Stomach (tissue), 8 donors: ENCODE measurements at regions not wholly inside any gene's neighbourhood (a gene's known extent, or its start where the extent isn't known, plus 50 kb on each side); places are given as distances from the start of the nearest gene placed in this dataset.

Source experiments
- DNase-seq, 2 donors: peaks; one replicate each; pipeline versions ENCODE4 v3.0.0 to v3.0.0-alpha.2; 2013 to 2019
- H3K27ac ChIP-seq, 5 donors: fragments of 200-600 bp in 4 of 5; sonication (generic) in 4 of 5; one replicate each; pipeline ENCODE4 v1.5.1; 2013 to 2019; ENCODE audit warnings: mild to moderate bottlenecking in 1 of 5, moderate library complexity in 1 of 5
- H3K27me3 ChIP-seq, 3 donors: fragments of 200-600 bp; sonication (generic); one replicate each; pipeline ENCODE4 v1.5.1; 2017 to 2019; ENCODE audit warnings: mixed run types in 1 of 3
- H3K36me3 ChIP-seq, 4 donors: fragments of 200-600 bp; sonication (generic); 1 replicate in 3 of 4; 2 replicates in 1 of 4; pipeline ENCODE4 v1.5.1; 2016 to 2019
- H3K4me1 ChIP-seq, 4 donors: fragments of 200-600 bp; sonication (generic); one replicate each; pipeline ENCODE4 v1.5.1; 2016 to 2019
- H3K4me3 ChIP-seq, 4 donors: fragments of 200-600 bp; sonication (generic) in 3 of 4; one replicate each; pipeline ENCODE4 v1.5.1; 2016 to 2019; ENCODE audit warnings: mild to moderate bottlenecking in 1 of 4
- H3K9me3 ChIP-seq, 4 donors: fragments of 200-600 bp; sonication (generic); one replicate each; pipeline ENCODE4 v1.5.1; 2016 to 2019
- EP300 ChIP-seq: sonication (generic); formaldehyde crosslinking; IDR thresholded peaks from one replicate; pipeline ENCODE4 v1.6.1; 2017; ENCODE audit warnings: antibody characterized with exemption
- POLR2A ChIP-seq, 4 donors: fragments of 450-650 bp; IDR thresholded peaks; one replicate each; pipeline ENCODE4 v1.6.1; 2016; ENCODE audit warnings: antibody characterized with exemption in 4 of 4, control low read depth in 2 of 4, mild to moderate bottlenecking in 1 of 4, moderate library complexity in 1 of 4
- POLR2AphosphoS5 ChIP-seq, 3 donors: sonication (generic); formaldehyde crosslinking; IDR thresholded peaks; one replicate each; pipeline ENCODE4 v1.6.1; 2016; ENCODE audit warnings: antibody characterized with exemption in 3 of 3
- WGBS, 5 donors: extraction: QIAGEN DNeasy Blood & Tissue Kit in 3 of 5; methylation state at CpG; one replicate each; pipeline versions ENCODE4 v1.1.5 to v1.1.7; 2013 to 2018; 5-methylcytosine and 5-hydroxymethylcytosine counted together
- intact Hi-C: fragments of 100-400 bp; cut with DNase I; formaldehyde crosslinking; loops from one replicate; pipeline ENCODE4 v1.15.1; 2023; ENCODE audit warnings: low total_unique reads
- TF ChIP-seq, protein P1 (sequence below), 7 experiments: fragments of 450-650 bp in 4 of 7; fragments of 200-600 bp in 3 of 7; sonication (generic) in 3 of 7; IDR thresholded peaks; one replicate each; pipeline ENCODE4 v1.5.1; 2016 to 2019; ENCODE audit warnings: antibody characterized with exemption in 7 of 7, control low read depth in 2 of 7, mild to moderate bottlenecking in 1 of 7
- donor health status: healthy with polysubstance abuse.
- donor health status: Bipolar disorder and iron deficiency.
- donor health status: healthy.

DNA sequence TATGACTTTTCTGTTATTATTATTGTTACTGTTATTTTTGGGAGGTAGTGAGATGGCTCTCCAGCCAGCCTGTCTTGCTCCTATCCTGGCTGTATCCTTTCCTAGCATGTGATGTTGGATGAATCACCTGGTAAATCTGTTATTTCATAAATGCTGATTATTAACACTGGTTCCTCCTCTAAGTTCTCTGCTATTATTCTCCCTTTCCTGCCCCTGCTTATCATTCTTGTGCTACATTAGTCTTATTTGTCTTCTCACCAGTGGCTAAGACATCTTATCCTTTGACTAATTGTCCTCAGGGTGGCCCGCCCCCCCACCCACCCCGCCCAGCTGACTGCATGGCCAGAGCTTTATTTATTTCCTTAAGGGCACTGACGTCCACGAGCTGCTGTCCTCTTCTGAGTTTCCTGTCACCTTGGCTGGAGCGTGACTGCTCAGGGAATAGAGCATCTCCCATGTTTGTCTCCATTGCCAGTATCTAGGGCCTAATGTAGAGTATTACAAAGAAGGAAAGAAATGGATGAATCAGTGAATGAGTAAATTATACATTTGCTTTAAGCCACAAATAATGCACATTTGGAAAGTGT is 110.1 kb upstream of the KLF6 start:
- DNase-seq = no peak
- WGBS, 5 donors = 26 to 46% (median 42%) methylated on average over 5 of the region's 5 CpGs
- intact Hi-C loops = no loop called here

DNA sequence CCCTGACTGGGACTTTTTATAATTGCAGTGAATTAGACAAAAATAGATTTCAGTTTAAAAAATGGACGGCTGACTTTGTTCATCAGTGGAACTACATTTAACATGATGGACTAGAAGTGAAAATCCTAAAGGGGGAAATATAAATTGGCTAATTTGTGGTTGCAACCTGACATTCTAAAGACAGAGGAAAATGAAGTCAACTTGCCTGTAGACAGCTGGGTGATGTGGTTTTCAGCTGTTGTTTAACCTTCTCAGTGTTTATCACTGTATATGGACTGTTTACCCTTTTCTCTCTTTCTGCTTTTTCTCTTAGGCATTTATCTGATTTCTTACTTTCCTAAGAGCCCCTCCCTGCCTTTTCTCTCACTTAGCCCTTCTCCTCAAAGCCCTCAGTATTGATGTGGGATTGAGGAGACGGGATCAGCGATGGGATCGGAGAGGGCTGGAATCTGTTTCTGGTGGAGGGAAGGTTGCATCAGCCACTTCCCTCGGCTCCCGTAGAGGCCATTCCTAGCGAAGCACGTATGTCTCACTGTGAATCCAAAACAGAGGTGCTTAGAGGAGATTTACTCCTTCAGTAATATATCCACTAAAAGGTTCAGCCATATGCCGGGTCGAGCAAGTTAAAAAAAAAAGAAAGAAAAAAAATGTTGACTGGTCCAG is 109.0 kb upstream of the KLF6 start:
- H3K27me3 ChIP-seq = no peaks in the 10 kb centered on the region
- intact Hi-C loops = no loop called here
- DNase-seq = no peak
- peaks cover 0 to 14% (median 13%) of the 10 kb centered on the region in 4 donors for H3K4me1 ChIP-seq
- TF ChIP-seq, protein P1, sequence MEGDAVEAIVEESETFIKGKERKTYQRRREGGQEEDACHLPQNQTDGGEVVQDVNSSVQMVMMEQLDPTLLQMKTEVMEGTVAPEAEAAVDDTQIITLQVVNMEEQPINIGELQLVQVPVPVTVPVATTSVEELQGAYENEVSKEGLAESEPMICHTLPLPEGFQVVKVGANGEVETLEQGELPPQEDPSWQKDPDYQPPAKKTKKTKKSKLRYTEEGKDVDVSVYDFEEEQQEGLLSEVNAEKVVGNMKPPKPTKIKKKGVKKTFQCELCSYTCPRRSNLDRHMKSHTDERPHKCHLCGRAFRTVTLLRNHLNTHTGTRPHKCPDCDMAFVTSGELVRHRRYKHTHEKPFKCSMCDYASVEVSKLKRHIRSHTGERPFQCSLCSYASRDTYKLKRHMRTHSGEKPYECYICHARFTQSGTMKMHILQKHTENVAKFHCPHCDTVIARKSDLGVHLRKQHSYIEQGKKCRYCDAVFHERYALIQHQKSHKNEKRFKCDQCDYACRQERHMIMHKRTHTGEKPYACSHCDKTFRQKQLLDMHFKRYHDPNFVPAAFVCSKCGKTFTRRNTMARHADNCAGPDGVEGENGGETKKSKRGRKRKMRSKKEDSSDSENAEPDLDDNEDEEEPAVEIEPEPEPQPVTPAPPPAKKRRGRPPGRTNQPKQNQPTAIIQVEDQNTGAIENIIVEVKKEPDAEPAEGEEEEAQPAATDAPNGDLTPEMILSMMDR (IDR thresholded peaks at IDR 0.05) = no peak
- TF ChIP-seq POLR2AphosphoS5 (IDR thresholded peaks at IDR 0.05) (no peak), EP300 (no peak), POLR2A (IDR thresholded peaks at IDR 0.05) (no peak)
- no peaks in the 10 kb centered on the region for H3K36me3 ChIP-seq
- WGBS, 5 donors = 80 to 90% (median 87%) methylated on average over 10 of the region's 10 CpGs
- no peak overlapping the region for H3K4me3 ChIP-seq
- peak overlapping the region in 3 of 5 donors; percentile 22 to 50 (median 41) for H3K27ac ChIP-seq
- H3K9me3 ChIP-seq = no peaks in the 10 kb centered on the region

More for the DNA sequence above, 110.1 kb upstream of the KLF6 start:
- H3K27ac ChIP-seq = peak overlapping the region in 2 of 5 donors; percentile 41 to 50
- no peak overlapping the region for H3K4me3 ChIP-seq
- H3K9me3 ChIP-seq = no peaks in the 10 kb centered on the region
- no peak for TF ChIP-seq POLR2A (IDR thresholded peaks at IDR 0.05)
- no peak for TF ChIP-seq EP300
- no peak for TF ChIP-seq POLR2AphosphoS5 (IDR thresholded peaks at IDR 0.05)
- TF ChIP-seq, protein P1 (IDR thresholded peaks at IDR 0.05) = no peak
- peaks cover 0 to 14% (median 13%) of the 10 kb centered on the region in 4 donors for H3K4me1 ChIP-seq
- H3K36me3 ChIP-seq = no peaks in the 10 kb centered on the region
- no peaks in the 10 kb centered on the region for H3K27me3 ChIP-seq

DNA sequence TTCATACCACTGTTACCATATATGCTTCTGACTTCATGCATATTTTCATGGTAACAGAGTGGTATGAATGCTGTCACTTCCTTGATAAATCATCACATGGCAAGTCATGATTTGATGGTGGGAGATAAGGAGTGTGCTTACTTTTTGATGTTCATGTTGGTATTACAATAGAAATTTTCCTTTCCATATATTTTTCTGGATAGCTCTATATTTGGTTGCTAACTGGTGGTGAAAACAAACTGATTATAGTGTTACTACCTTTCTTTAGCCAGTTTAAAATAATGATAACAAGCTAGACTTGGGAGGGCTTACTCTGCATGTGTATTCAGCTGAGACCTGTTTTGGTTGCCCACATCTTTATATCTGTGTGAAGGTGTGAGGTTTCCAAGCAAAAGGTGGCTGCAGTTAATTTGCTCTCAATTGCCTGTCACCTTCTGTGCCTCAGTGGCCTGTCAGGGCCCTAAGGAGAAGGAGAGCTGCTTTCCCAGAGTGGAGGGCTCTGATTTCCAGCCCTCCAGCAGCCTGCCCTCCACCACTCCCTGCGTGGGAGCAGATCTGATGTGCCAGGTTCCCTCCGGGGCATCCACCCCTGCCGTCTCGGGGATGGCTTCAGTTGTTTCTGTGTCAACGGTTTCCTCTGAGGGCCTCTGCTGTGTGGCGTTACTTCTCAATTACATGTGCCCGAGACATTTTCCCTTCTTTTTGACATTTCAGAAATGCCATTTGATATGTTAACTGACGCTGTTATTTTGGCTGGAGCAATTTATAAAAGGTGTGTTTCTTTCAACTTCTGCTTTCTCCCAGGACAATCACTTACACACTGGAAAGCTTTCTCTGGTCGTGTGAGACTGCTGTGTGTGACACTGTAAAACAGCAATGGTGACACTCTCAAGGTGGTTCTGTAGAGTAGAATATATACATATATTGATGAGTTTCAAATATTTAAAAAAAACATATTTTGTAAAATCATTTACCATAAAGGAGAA is 107.7 kb upstream of the KLF6 start:
- intact Hi-C loops = no loop called here
- Histone ChIP-seq H3K9me3 (no peaks in the 10 kb centered on the region), H3K27me3 (no peaks in the 10 kb centered on the region), H3K4me1 (peaks cover 5 to 17% (median 12%) of the 10 kb centered on the region in 4 donors), H3K27ac (peak overlapping the region in 4 of 5 donors; percentile 7 to 56 (median 44)), H3K4me3 (no peak overlapping the region), H3K36me3 (no peaks in the 10 kb centered on the region)
- no peak for DNase-seq
- WGBS, 5 donors = 72 to 82% (median 78%) methylated on average over 9 of the region's 9 CpGs
- TF ChIP-seq POLR2AphosphoS5 (IDR thresholded peaks at IDR 0.05) (no peak), POLR2A (IDR thresholded peaks at IDR 0.05) (no peak), EP300 (no peak)
- TF ChIP-seq, protein P1 (IDR thresholded peaks at IDR 0.05) = no peak

DNA sequence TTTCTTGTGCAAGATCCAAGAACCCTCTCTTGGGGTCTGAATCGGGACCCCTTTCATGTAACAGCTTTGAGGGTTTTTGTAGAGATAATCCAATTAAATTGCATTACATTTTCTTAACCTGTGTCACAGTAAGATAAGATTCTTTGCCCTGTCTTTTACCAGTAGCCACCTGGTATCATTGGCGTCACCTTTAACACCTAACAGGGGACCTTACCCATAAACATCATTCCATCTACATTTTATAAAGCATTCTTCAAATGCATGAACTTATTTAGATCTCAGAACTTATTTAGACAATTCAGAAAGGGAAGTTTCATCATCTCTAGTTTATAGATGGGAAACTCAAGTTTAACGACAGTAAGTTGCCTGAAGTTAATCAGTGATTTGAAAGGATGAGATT is 106.4 kb upstream of the KLF6 start:
- 89 to 97% (median 94%) methylated on average over 3 of the region's 3 CpGs for WGBS, 5 donors
- H3K27ac ChIP-seq = peak overlapping the region in 1 of 5 donors; percentile 11
- intact Hi-C loops = no loop called here

More for the DNA sequence above, 106.4 kb upstream of the KLF6 start:
- no peaks in the 10 kb centered on the region for H3K9me3 ChIP-seq
- TF ChIP-seq POLR2A (IDR thresholded peaks at IDR 0.05) = no peak
- no peak for TF ChIP-seq POLR2AphosphoS5 (IDR thresholded peaks at IDR 0.05)
- TF ChIP-seq, protein P1 (IDR thresholded peaks at IDR 0.05) = no peak
- TF ChIP-seq EP300 = no peak
- H3K4me1 ChIP-seq = peaks cover 17 to 30% (median 25%) of the 10 kb centered on the region in 4 donors
- no peak for DNase-seq
- no peaks in the 10 kb centered on the region for H3K36me3 ChIP-seq
- H3K4me3 ChIP-seq = no peak overlapping the region
- no peaks in the 10 kb centered on the region for H3K27me3 ChIP-seq
